ENCODE measurements at regions not wholly inside any gene's neighbourhood (a gene's known extent, or its start where the extent isn't known, plus 50 kb on each side); places are given as distances from the start of the nearest gene placed in this dataset.

GRCh38 chr14:53380052-53380866 lies 227.1 kb upstream of the DDHD1 start:
- Histone ChIP-seq H3K4me1 (no peaks in the 10 kb centered on the region), H3K9me3 (no peaks in the 10 kb centered on the region), H3K4me3 (no peak overlapping the region), H3K27ac (no peak overlapping the region), H3K27me3 (no peaks in the 10 kb centered on the region), H3K36me3 (no peaks in the 10 kb centered on the region)
- intact Hi-C loops (cut with DNase I): no loop called here
- TF ChIP-seq, protein P1, sequence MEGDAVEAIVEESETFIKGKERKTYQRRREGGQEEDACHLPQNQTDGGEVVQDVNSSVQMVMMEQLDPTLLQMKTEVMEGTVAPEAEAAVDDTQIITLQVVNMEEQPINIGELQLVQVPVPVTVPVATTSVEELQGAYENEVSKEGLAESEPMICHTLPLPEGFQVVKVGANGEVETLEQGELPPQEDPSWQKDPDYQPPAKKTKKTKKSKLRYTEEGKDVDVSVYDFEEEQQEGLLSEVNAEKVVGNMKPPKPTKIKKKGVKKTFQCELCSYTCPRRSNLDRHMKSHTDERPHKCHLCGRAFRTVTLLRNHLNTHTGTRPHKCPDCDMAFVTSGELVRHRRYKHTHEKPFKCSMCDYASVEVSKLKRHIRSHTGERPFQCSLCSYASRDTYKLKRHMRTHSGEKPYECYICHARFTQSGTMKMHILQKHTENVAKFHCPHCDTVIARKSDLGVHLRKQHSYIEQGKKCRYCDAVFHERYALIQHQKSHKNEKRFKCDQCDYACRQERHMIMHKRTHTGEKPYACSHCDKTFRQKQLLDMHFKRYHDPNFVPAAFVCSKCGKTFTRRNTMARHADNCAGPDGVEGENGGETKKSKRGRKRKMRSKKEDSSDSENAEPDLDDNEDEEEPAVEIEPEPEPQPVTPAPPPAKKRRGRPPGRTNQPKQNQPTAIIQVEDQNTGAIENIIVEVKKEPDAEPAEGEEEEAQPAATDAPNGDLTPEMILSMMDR (IDR thresholded peaks at IDR 0.05): no peak
- ATAC-seq: no peak
- DNase-seq: no peak

DNA sequence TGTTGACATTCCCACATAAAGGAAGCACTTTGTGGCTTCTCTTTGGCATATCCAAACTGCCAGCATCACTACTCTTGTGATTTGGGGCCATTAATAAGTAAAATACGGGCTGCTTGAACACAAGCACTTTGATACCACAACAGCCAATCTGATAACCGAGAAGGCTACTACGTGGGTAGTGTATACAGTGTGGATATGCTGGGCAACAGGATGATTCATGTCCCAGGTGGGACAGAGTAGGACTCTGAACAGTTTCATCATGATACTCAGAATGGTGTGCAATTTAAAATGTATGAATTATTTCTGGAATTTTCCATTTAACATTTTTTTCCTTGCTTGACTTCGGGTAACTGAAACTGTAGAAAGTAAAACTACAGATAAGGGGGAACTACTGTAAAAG lies 225.0 kb upstream of the DDHD1 start:
- Histone ChIP-seq H3K4me1 (no peaks in the 10 kb centered on the region), H3K9me3 (no peaks in the 10 kb centered on the region), H3K4me3 (no peak overlapping the region), H3K27ac (no peak overlapping the region), H3K36me3 (no peaks in the 10 kb centered on the region), H3K27me3 (no peaks in the 10 kb centered on the region)
- DNase-seq (no peak), ATAC-seq (no peak)
- TF ChIP-seq, protein P1 (IDR thresholded peaks at IDR 0.05): no peak
- intact Hi-C loops (cut with DNase I): no loop called here

- H3K4me3 ChIP-seq: no peak overlapping the region
- no peaks in the 10 kb centered on the region for H3K36me3 ChIP-seq
- peak; percentile 85 for ATAC-seq
- H3K4me1 ChIP-seq: no peaks in the 10 kb centered on the region
- H3K27me3 ChIP-seq: no peaks in the 10 kb centered on the region
- no peak overlapping the region for H3K27ac ChIP-seq
- H3K9me3 ChIP-seq: no peaks in the 10 kb centered on the region
- intact Hi-C loops (cut with DNase I): no loop called here
- DNase-seq: no peak
- TF ChIP-seq, protein P1 (IDR thresholded peaks at IDR 0.05): no peak
Measured at GRCh38 chr14:53376064-53376463, 222.9 kb upstream of the DDHD1 start.

DNA sequence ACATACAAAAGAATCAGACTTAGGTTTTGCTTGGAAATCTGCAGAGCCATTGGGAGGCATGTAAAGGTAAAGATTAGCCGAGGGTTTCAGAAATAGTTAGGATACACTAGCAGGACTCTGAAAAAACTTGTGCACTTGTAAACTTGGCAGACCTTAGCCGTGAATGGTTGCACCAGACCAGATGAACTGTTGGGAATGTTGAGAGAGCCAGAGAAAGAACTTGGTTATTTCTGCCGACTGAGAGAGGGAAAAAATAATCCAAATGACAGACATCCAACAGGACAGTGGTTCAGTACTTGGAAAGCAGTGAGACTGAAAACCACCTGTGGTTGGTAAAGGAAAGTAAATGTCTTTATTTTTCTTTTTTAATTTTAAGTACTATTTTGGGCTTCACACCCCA lies 222.5 kb upstream of the DDHD1 start:
- no peaks in the 10 kb centered on the region for H3K9me3 ChIP-seq
- intact Hi-C loops (cut with DNase I): no loop called here
- no peak overlapping the region for H3K4me3 ChIP-seq
- H3K27me3 ChIP-seq: no peaks in the 10 kb centered on the region
- H3K4me1 ChIP-seq: no peaks in the 10 kb centered on the region
- peak in 1 of 4 donors; percentile 31 for DNase-seq
- peak; percentile 81 for ATAC-seq
- no peak overlapping the region for H3K27ac ChIP-seq
- H3K36me3 ChIP-seq: no peaks in the 10 kb centered on the region
- TF ChIP-seq, protein P1 (IDR thresholded peaks at IDR 0.05): no peak

DNA sequence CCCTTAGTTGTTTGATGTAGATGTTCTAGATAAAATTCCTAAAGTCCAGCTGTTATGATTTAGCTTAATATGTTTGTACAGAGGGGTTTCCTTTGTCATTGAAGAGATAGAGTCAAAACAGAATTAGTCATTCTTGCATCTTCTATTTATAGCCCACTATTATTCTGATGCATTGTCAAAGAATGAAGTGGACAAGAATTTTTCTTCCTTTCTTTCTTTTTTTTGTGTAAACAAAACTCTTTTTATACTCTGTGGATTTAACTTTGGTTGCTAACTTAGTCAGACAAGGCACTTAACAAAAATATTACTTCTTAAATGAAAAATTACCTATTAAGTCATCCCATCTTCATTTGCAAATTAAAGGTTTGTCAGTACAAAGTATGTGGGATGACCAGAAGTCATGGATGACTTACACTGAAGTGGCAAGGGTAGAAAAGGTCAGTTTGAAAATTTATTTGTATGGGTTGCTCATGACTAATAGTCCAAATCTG lies 215.6 kb upstream of the DDHD1 start:
- DNase-seq: no peak
- TF ChIP-seq, protein P1 (IDR thresholded peaks at IDR 0.05): no peak

More for the DNA sequence above, 215.6 kb upstream of the DDHD1 start:
- H3K36me3 ChIP-seq: no peaks in the 10 kb centered on the region
- peak overlapping the region in 1 of 2 donors; percentile 68 for H3K27ac ChIP-seq
- peaks cover 0 to 14% of the 10 kb centered on the region in 2 donors for H3K4me1 ChIP-seq
- no peaks in the 10 kb centered on the region for H3K27me3 ChIP-seq
- intact Hi-C loops (cut with DNase I): no loop called here
- peaks cover 0 to 4% of the 10 kb centered on the region in 2 donors for H3K9me3 ChIP-seq
- no peak overlapping the region for H3K4me3 ChIP-seq
- peak; percentile 56 for ATAC-seq

All from left lung (tissue), 4 donors.